ENCODE measurements at regions not wholly inside any gene's neighbourhood (a gene's known extent, or its start where the extent isn't known, plus 50 kb on each side); places are given as distances from the start of the nearest gene placed in this dataset.

GRCh38 chr7:34312624-34313023, 345.4 kb upstream of the NPSR1 start:
- 90% methylated on average over 3 of the region's 3 CpGs for WGBS
- H3K36me3 ChIP-seq: no peaks in the 10 kb centered on the region
- H3K27ac ChIP-seq: no peak overlapping the region
- H3K27me3 ChIP-seq (replicated peaks; ENCODE audit: insufficient read depth): no peaks in the 10 kb centered on the region
- intact Hi-C loops (cut with DNase I): no loop called here
- H3K9me3 ChIP-seq: no peaks in the 10 kb centered on the region
- H3K4me1 ChIP-seq (replicated peaks): no peaks in the 10 kb centered on the region
- no peak overlapping the region for H3K4me3 ChIP-seq
- TF ChIP-seq, protein P1, sequence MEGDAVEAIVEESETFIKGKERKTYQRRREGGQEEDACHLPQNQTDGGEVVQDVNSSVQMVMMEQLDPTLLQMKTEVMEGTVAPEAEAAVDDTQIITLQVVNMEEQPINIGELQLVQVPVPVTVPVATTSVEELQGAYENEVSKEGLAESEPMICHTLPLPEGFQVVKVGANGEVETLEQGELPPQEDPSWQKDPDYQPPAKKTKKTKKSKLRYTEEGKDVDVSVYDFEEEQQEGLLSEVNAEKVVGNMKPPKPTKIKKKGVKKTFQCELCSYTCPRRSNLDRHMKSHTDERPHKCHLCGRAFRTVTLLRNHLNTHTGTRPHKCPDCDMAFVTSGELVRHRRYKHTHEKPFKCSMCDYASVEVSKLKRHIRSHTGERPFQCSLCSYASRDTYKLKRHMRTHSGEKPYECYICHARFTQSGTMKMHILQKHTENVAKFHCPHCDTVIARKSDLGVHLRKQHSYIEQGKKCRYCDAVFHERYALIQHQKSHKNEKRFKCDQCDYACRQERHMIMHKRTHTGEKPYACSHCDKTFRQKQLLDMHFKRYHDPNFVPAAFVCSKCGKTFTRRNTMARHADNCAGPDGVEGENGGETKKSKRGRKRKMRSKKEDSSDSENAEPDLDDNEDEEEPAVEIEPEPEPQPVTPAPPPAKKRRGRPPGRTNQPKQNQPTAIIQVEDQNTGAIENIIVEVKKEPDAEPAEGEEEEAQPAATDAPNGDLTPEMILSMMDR (IDR thresholded peaks at IDR 0.05): no peak
- no peak for TF ChIP-seq POLR2A (IDR thresholded peaks at IDR 0.05)
- DNase-seq (ENCODE audit: low spot score): no peak

DNA sequence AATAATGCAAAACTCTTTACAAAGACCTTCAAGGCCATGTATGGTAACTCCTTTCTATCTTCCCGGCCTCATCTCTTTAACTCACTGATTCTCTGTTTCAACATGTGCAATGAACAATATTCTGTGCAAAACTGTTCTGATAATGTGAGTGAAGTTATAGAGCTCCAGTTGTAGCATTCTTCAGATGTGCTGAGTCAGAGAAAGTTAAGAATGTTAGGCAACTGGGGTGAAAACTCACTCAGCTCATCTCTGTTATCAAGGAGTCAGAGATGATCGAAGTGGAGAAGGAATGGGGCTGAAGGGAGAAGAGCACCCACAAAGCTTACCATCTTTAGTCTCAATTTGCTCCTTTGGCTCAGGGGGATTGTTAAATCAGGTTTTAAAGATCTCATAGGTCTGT, 344.7 kb upstream of the NPSR1 start:
- TF ChIP-seq POLR2AphosphoS5 (IDR thresholded peaks at IDR 0.05) (no peak), POLR2A (IDR thresholded peaks at IDR 0.05) (no peak)
- TF ChIP-seq, protein P1 (IDR thresholded peaks at IDR 0.05): no peak
- intact Hi-C loops (cut with DNase I): no loop called here
- WGBS: 98% methylated on average over 2 of the region's 2 CpGs
- H3K4me1 ChIP-seq (replicated peaks): no peaks in the 10 kb centered on the region
- no peak overlapping the region for H3K27ac ChIP-seq
- H3K9me3 ChIP-seq: no peaks in the 10 kb centered on the region
- H3K36me3 ChIP-seq: no peaks in the 10 kb centered on the region
- H3K4me3 ChIP-seq: no peak overlapping the region
- H3K27me3 ChIP-seq (replicated peaks; ENCODE audit: insufficient read depth): no peaks in the 10 kb centered on the region
- DNase-seq (ENCODE audit: low spot score): no peak

DNA sequence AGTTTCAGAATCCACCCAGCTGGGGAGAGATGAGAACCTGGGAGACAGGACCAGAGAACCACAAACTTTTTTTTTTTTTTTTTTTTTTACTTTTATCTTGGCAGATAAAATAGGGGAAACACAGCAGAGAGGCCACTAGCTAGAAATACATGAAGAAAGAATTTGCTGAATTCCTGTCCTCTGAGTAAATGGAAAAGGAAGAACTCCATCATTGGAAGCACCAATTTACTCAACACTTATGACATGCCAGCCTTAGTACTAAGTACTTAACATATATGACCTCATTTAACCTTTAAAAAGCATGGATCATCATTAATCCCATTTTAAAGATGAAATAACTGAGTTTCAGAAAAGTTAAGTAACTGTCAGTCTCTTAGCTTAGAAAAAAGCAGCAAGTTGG, 343.0 kb upstream of the NPSR1 start:
- no peaks in the 10 kb centered on the region for H3K9me3 ChIP-seq
- no peak overlapping the region for H3K4me3 ChIP-seq
- H3K27ac ChIP-seq: no peak overlapping the region
- TF ChIP-seq POLR2AphosphoS5 (IDR thresholded peaks at IDR 0.05) (no peak), POLR2A (IDR thresholded peaks at IDR 0.05) (no peak)
- TF ChIP-seq, protein P1 (IDR thresholded peaks at IDR 0.05): no peak
- H3K36me3 ChIP-seq: no peaks in the 10 kb centered on the region
- H3K27me3 ChIP-seq (replicated peaks; ENCODE audit: insufficient read depth): no peaks in the 10 kb centered on the region
- H3K4me1 ChIP-seq (replicated peaks): no peaks in the 10 kb centered on the region
- intact Hi-C loops (cut with DNase I): no loop called here
- no peak for DNase-seq (ENCODE audit: low spot score)

- Histone ChIP-seq H3K27ac (no peak overlapping the region), H3K4me1 (replicated peaks) (no peaks in the 10 kb centered on the region), H3K4me3 (no peak overlapping the region), H3K27me3 (replicated peaks; ENCODE audit: insufficient read depth) (no peaks in the 10 kb centered on the region), H3K36me3 (no peaks in the 10 kb centered on the region), H3K9me3 (no peaks in the 10 kb centered on the region)
- TF ChIP-seq, protein P1 (IDR thresholded peaks at IDR 0.05): no peak
- TF ChIP-seq POLR2A (IDR thresholded peaks at IDR 0.05) (no peak), POLR2AphosphoS5 (IDR thresholded peaks at IDR 0.05) (no peak)
- WGBS: 91% methylated on average over 1 of the region's 1 CpG
- intact Hi-C loops (cut with DNase I): no loop called here
- DNase-seq (ENCODE audit: low spot score): no peak
Measured at GRCh38 chr7:34317039-34317438, 341.0 kb upstream of the NPSR1 start.

GRCh38 chr7:34320412-34320811, 337.6 kb upstream of the NPSR1 start:
- WGBS: 77% methylated on average over 6 of the region's 6 CpGs
- Histone ChIP-seq H3K27me3 (replicated peaks; ENCODE audit: insufficient read depth) (no peaks in the 10 kb centered on the region), H3K4me1 (replicated peaks) (no peaks in the 10 kb centered on the region), H3K36me3 (no peaks in the 10 kb centered on the region), H3K4me3 (no peak overlapping the region), H3K9me3 (no peaks in the 10 kb centered on the region), H3K27ac (no peak overlapping the region)
- no peak for DNase-seq (ENCODE audit: low spot score)
- TF ChIP-seq, protein P1 (IDR thresholded peaks at IDR 0.05): no peak
- TF ChIP-seq POLR2AphosphoS5 (IDR thresholded peaks at IDR 0.05): no peak
- no peak for TF ChIP-seq POLR2A (IDR thresholded peaks at IDR 0.05)
- intact Hi-C loops (cut with DNase I): loop anchor here (5.0 to 10.0 kb wide), 2 partner anchors 186 to 717 kb away; partner anchors contain the start of gene DPY19L1

Data from prostate gland (tissue), 2 donors.